ENCODE measurements at regions not wholly inside any gene's neighbourhood (a gene's known extent, or its start where the extent isn't known, plus 50 kb on each side); places are given as distances from the start of the nearest gene placed in this dataset.

- TF ChIP-seq CTCF (IDR thresholded peaks at IDR 0.05; ENCODE audit: low read depth, low read length, missing input control) (no peak), MAX (IDR thresholded peaks at IDR 0.05) (no peak), JUND (IDR thresholded peaks at IDR 0.05) (no peak), EGR1 (IDR thresholded peaks at IDR 0.05; ENCODE audit: low read depth in 2 of 2) (no peak), HNF4G (IDR thresholded peaks at IDR 0.05) (no peak)
Measured at GRCh38 chr2:67881816-67882215, 181.0 kb downstream of the C1D start.
